A549 (cell line): ENCODE measurements at regions not wholly inside any gene's neighbourhood (a gene's known extent, or its start where the extent isn't known, plus 50 kb on each side); places are given as distances from the start of the nearest gene placed in this dataset.

Experiments
- BHLHE40 ChIP-seq: IDR thresholded peaks from 2 replicates; pipeline ENCODE4 v1.6.1; 2012; ENCODE audit warnings: low read depth, low read length, inconsistent platforms
- CTCF ChIP-seq: fragments of >200 bp; sonication (Bioruptor Twin); formaldehyde crosslinking; IDR thresholded peaks from 3 replicates; pipeline ENCODE4 v1.5.1; 2016
- POLR2A ChIP-seq: IDR thresholded peaks from 2 replicates; pipeline ENCODE4 v1.6.1; 2012; ENCODE audit warnings: mild to moderate bottlenecking, low read length
- RFX5 ChIP-seq: fragments of 450-650 bp; IDR thresholded peaks from 2 replicates; pipeline ENCODE4 v1.7.1; 2014; ENCODE audit warnings: antibody characterized with exemption, mild to moderate bottlenecking, moderate library complexity

- TF ChIP-seq CTCF, result no peak
- no peak for TF ChIP-seq BHLHE40
- TF ChIP-seq POLR2A, result no peak
- TF ChIP-seq RFX5, result no peak
These were observed 234.9 kb downstream of the OSR1 start for GRCh38 chr2:19123556-19123955.
